Neuronal stem cell (in vitro differentiated cells): ENCODE measurements at regions not wholly inside any gene's neighbourhood (a gene's known extent, or its start where the extent isn't known, plus 50 kb on each side); places are given as distances from the start of the nearest gene placed in this dataset.
"Not testable (repeated sequence)": the region's sequence is repeated elsewhere in the genome, so short reads cannot be mapped to it uniquely, and the experiment has no call there.

ENCODE experiments used
- DNase-seq: peaks from one replicate; pipeline ENCODE4 v3.0.0-alpha.2; 2013; ENCODE audit warnings: low spot score
- H2AFZ ChIP-seq: one replicate; pipeline ENCODE4 v1.6.1; 2013; ENCODE audit warnings: mild to moderate bottlenecking, low read length, inconsistent platforms
- H2AK5ac ChIP-seq: 2 replicates; pipeline ENCODE4 v1.6.1; 2013; ENCODE audit warnings: low read depth, mild to moderate bottlenecking, inconsistent platforms, low read length, moderate library complexity, mixed read lengths
- H2BK120ac ChIP-seq: 2 replicates; pipeline ENCODE4 v1.6.1; 2013; ENCODE audit warnings: low read depth, mild to moderate bottlenecking, inconsistent platforms, low read length, moderate library complexity, mixed read lengths
- H2BK12ac ChIP-seq: one replicate; pipeline ENCODE4 v1.6.1; 2013; ENCODE audit warnings: low read length, inconsistent platforms
- H2BK15ac ChIP-seq: 2 replicates; pipeline ENCODE4 v1.6.1; 2013; ENCODE audit warnings: mild to moderate bottlenecking, low read length, inconsistent platforms, mixed read lengths
- H2BK5ac ChIP-seq: one replicate; pipeline ENCODE4 v1.6.1; 2013; ENCODE audit warnings: inconsistent platforms, mild to moderate bottlenecking, low read length, moderate library complexity
- H3K14ac ChIP-seq: one replicate; pipeline ENCODE4 v1.6.1; 2013; ENCODE audit warnings: low read length, inconsistent platforms
- H3K18ac ChIP-seq: 2 replicates; pipeline ENCODE4 v1.6.1; 2013; ENCODE audit warnings: low read length, inconsistent platforms
- H3K23ac ChIP-seq: 2 replicates; pipeline ENCODE4 v1.6.1; 2013; ENCODE audit warnings: low read depth, mild to moderate bottlenecking, mixed read lengths, low read length, inconsistent platforms; ENCODE audit not compliant: poor library complexity
- H3K27ac ChIP-seq: replicated peaks from 3 replicates; pipeline ENCODE4 v1.5.1; 2013; ENCODE audit warnings: low read length, inconsistent platforms
- H3K27me3 ChIP-seq, 3 experiments: 2 replicates each; pipeline ENCODE4 v1.6.1; 2013; ENCODE audit warnings: low read length in 3 of 3, mild to moderate bottlenecking in 2 of 3, inconsistent platforms in 1 of 3, low read depth in 1 of 3, mixed read lengths in 1 of 3, moderate library complexity in 1 of 3; ENCODE audit not compliant: control insufficient read depth in 3 of 3, insufficient read depth in 3 of 3
- H3K36me3 ChIP-seq, 2 donors: replicated peaks in 1 of 2; 2 replicates each; pipeline ENCODE4 v1.6.1; 2013; ENCODE audit warnings: low read length in 2 of 2; ENCODE audit not compliant: control insufficient read depth in 2 of 2, insufficient read depth in 2 of 2
- H3K4ac ChIP-seq: 2 replicates; pipeline ENCODE4 v1.6.1; 2013; ENCODE audit warnings: inconsistent platforms, mild to moderate bottlenecking, low read length, moderate library complexity
- H3K4me1 ChIP-seq, 2 donors: 1 replicate in 1 of 2; 2 replicates in 1 of 2; pipeline ENCODE4 v1.6.1; 2013; ENCODE audit warnings: low read length in 2 of 2, low read depth in 1 of 2; ENCODE audit not compliant: control insufficient read depth in 2 of 2, insufficient read depth in 1 of 2
- H3K4me2 ChIP-seq: one replicate; pipeline ENCODE4 v1.6.1; 2013; ENCODE audit warnings: mild to moderate bottlenecking, low read length, inconsistent platforms; ENCODE audit not compliant: insufficient read depth, poor library complexity, severe bottlenecking
- H3K4me3 ChIP-seq, 2 donors: 2 replicates each; pipeline ENCODE4 v1.5.1; 2013; ENCODE audit warnings: low read length in 2 of 2, mild to moderate bottlenecking in 2 of 2, inconsistent platforms in 1 of 2, moderate library complexity in 1 of 2
- H3K79me1 ChIP-seq: one replicate; pipeline ENCODE4 v1.6.1; 2013; ENCODE audit warnings: low read depth, mild to moderate bottlenecking, inconsistent platforms, low read length, moderate library complexity
- H3K9ac ChIP-seq: one replicate; pipeline ENCODE4 v1.6.1; 2013; ENCODE audit warnings: mild to moderate bottlenecking, low read depth, low read length, inconsistent platforms; ENCODE audit not compliant: poor library complexity
- H3K9me3 ChIP-seq, 2 donors: replicated peaks in 1 of 2; 2 replicates each; pipeline versions ENCODE3 to v1.6.1; 2013; ENCODE audit warnings: low read length in 2 of 2, mild to moderate bottlenecking in 2 of 2, inconsistent platforms in 1 of 2, low read depth in 1 of 2, mixed read lengths in 1 of 2, moderate library complexity in 1 of 2; ENCODE audit not compliant: control insufficient read depth in 2 of 2, insufficient read depth in 1 of 2
- H4K8ac ChIP-seq: one replicate; pipeline ENCODE4 v1.6.1; 2013; ENCODE audit warnings: low read depth, mild to moderate bottlenecking, inconsistent platforms, low read length, moderate library complexity
- H4K91ac ChIP-seq: one replicate; pipeline ENCODE4 v1.6.1; 2013; ENCODE audit warnings: low read length, low read depth, mild to moderate bottlenecking, inconsistent platforms; ENCODE audit not compliant: poor library complexity
- WGBS, 2 donors: extraction: QIAGEN DNeasy Blood & Tissue Kit; methylation state at CpG; one replicate each; pipeline ENCODE4 v1.1.7; 2013; ENCODE audit warnings: missing lambda C conversion rate in 2 of 2, mixed read lengths in 1 of 2; ENCODE audit not compliant: insufficient read length in 2 of 2, insufficient replicate concordance in 1 of 2; ENCODE audit errors: extremely low coverage in 2 of 2; 5-methylcytosine and 5-hydroxymethylcytosine counted together

DNA sequence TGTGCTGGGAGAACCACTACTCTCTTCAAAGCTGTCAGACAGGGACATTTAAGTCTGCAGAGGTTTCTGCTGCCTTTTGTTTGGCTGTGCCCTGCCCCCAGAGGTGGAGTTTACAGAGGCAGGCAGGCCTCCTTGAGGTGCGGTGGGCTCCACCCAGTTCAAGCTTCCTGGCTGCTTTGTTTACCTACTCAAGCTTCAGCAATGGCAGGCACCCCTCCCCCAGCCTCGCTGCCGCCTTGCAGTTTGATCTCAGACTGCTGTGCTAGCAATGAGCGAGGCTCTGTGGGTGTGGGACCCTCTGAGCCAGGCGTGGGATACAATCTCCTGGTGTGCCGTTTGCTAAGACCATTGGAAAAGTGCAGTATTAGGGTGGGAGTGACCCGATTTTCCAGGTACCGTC lies 202.4 kb downstream of the C9orf152 start:
- not testable (repeated sequence) for H3K79me1 ChIP-seq, H2AFZ ChIP-seq, H3K36me3 ChIP-seq, H2BK15ac ChIP-seq, DNase-seq, H3K9ac ChIP-seq, H2BK12ac ChIP-seq, H3K4me1 ChIP-seq, H2AK5ac ChIP-seq, H3K4ac ChIP-seq, H3K14ac ChIP-seq, H3K27me3 ChIP-seq, H3K23ac ChIP-seq, H4K91ac ChIP-seq, H3K9me3 ChIP-seq, H3K18ac ChIP-seq, H3K4me3 ChIP-seq, H4K8ac ChIP-seq, H3K4me2 ChIP-seq, H3K27ac ChIP-seq, H2BK120ac ChIP-seq, H2BK5ac ChIP-seq
- no CpG with 5 or more reads among the region's 8 CpGs for WGBS, 2 donors

DNA sequence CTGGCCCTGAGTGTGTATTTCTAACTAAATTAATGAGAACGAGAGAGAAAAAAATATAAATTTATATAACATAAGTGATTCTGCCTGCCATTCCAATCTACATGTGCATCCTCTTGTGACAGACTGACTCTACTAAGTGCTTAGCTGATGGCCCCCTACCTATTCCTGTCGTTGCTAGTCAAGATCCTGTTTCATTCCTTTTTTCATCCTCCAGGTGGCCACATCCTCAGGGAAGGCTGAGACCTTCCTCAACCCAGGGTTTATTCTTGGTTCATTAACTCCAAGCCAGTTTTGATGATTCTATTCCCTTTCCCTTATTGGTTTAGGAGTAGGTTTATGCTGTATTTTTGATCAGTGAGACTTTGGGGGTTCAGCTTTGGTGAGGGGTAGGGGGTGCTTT lies 201.3 kb downstream of the C9orf152 start:
- peaks cover 0 to 3% of the 10 kb centered on the region in 2 donors for H3K9me3 ChIP-seq
- no peak overlapping the region for H3K18ac ChIP-seq
- no peak overlapping the region for H3K14ac ChIP-seq
- H3K4ac ChIP-seq = no peak overlapping the region
- H2BK120ac ChIP-seq = no peak overlapping the region
- H3K4me1 ChIP-seq = no peaks in the 10 kb centered on the region
- no peak overlapping the region for H3K27ac ChIP-seq
- H2AFZ ChIP-seq = no peak overlapping the region
- H2AK5ac ChIP-seq = no peak overlapping the region
- no peak overlapping the region for H3K23ac ChIP-seq
- H4K91ac ChIP-seq = no peak overlapping the region
- no peak overlapping the region for H3K4me2 ChIP-seq
- H3K27me3 ChIP-seq = no peaks in the 10 kb centered on the region
- H3K4me3 ChIP-seq = no peak overlapping the region
- H3K9ac ChIP-seq = no peak overlapping the region
- no peak overlapping the region for H2BK5ac ChIP-seq
- no CpG with 5 or more reads among the region's 2 CpGs for WGBS, 2 donors
- H4K8ac ChIP-seq = no peak overlapping the region
- H3K79me1 ChIP-seq = no peaks in the 10 kb centered on the region
- H2BK15ac ChIP-seq = no peak overlapping the region
- no peaks in the 10 kb centered on the region for H3K36me3 ChIP-seq
- no peak for DNase-seq
- H2BK12ac ChIP-seq = no peak overlapping the region

DNA sequence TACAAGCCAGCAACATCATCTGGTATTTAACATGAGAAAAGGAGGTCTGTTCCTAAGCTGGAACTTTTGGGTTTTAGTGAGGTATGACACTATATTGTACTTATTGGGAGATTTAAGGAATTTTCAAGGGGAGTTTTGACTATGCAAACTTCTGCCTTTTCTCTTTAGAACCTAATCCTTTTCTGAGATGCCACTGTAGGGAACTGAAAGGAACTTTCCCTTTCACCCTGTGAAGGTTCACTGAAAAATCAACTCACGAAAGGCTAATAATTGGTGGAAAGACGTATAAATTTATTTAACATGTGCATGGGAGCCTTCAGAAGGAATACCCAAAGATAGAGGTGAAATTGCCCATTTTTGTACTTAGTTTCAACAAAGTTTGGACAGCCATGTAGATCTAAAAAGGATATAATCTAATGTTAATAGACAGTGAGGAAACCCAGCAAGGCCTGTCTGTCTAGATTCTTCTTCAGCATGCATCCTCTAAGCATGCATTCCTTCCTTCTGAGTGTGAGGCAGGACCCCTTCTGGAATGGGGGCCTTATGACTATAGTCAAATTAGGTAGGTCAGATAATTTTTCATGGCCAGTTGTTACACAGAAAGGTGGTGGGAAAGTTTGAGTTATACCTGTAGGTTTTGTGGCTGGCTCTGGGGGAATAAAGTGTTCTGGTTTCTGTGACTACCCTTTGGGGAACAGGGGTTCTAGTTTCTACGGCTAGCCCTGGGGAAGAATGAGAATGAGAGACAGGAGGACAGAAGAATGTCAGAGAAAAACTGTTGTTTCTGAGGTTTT lies 200.3 kb downstream of the C9orf152 start:
- H3K27ac ChIP-seq = no peak overlapping the region

DNA sequence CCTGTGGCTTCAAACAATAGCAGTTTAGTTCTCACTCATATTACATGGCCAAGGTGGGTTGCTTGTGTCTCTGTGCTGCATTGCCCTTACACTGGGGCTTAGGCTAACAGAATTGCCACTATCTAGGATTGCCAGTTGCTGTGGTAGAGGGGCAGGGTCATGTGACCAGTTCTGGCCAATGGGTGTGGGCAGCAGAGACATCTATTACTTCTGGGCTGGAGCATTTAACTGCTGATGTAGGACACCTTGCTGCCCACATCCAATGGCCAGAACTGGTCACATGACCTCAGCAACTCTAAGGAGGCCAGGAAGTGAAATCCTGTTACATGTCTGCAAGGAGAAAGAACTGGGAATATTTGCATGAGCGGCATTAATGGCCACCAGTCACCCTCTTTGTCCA lies 199.3 kb downstream of the C9orf152 start:
- H3K14ac ChIP-seq = no peak overlapping the region
- H2AK5ac ChIP-seq = no peak overlapping the region
- H3K9me3 ChIP-seq = peaks cover 0 to 3% of the 10 kb centered on the region in 2 donors
- H3K36me3 ChIP-seq = no peaks in the 10 kb centered on the region
- H4K91ac ChIP-seq = no peak overlapping the region
- no peak overlapping the region for H3K9ac ChIP-seq
- H2BK5ac ChIP-seq = no peak overlapping the region
- H3K4me3 ChIP-seq = no peak overlapping the region
- H2AFZ ChIP-seq = peak overlapping the region; percentile 4
- no peak overlapping the region for H3K18ac ChIP-seq
- no peaks in the 10 kb centered on the region for H3K4me1 ChIP-seq
- no peak overlapping the region for H3K27ac ChIP-seq
- H3K4ac ChIP-seq = no peak overlapping the region
- no peak overlapping the region for H2BK12ac ChIP-seq
- H3K79me1 ChIP-seq = no peaks in the 10 kb centered on the region
- no peak overlapping the region for H2BK120ac ChIP-seq
- no peak overlapping the region for H3K23ac ChIP-seq
- H3K4me2 ChIP-seq = no peak overlapping the region
- H3K27me3 ChIP-seq = no peaks in the 10 kb centered on the region
- no peak overlapping the region for H2BK15ac ChIP-seq
- DNase-seq = no peak
- no peak overlapping the region for H4K8ac ChIP-seq
- no CpG with 5 or more reads among the region's 1 CpG for WGBS, 2 donors

More for the DNA sequence above, 200.3 kb downstream of the C9orf152 start:
- Histone ChIP-seq H2AK5ac (no peak overlapping the region), H3K9ac (no peak overlapping the region), H3K9me3 (peaks cover 0 to 3% of the 10 kb centered on the region in 2 donors), H3K4ac (no peak overlapping the region), H3K23ac (no peak overlapping the region), H3K4me1 (no peaks in the 10 kb centered on the region), H3K18ac (no peak overlapping the region), H2BK5ac (no peak overlapping the region), H2AFZ (no peak overlapping the region), H3K27me3 (no peaks in the 10 kb centered on the region), H2BK12ac (no peak overlapping the region), H3K14ac (no peak overlapping the region), H3K4me2 (no peak overlapping the region), H3K4me3 (no peak overlapping the region), H4K91ac (no peak overlapping the region), H4K8ac (no peak overlapping the region), H2BK15ac (no peak overlapping the region), H3K79me1 (no peaks in the 10 kb centered on the region), H3K36me3 (no peaks in the 10 kb centered on the region), H2BK120ac (no peak overlapping the region)
- WGBS, 2 donors = no CpG with 5 or more reads among the region's 3 CpGs
- DNase-seq = no peak
